ENCODE measurements at regions not wholly inside any gene's neighbourhood (a gene's known extent, or its start where the extent isn't known, plus 50 kb on each side); places are given as distances from the start of the nearest gene placed in this dataset.

GRCh38 chr4:86446996-86447395, 87.1 kb upstream of the MAPK10 start:
- no peak for TF ChIP-seq GATA3 (IDR thresholded peaks at IDR 0.05; ENCODE audit: low read depth, low read length)
- no peak for TF ChIP-seq GATA2 (IDR thresholded peaks at IDR 0.05; ENCODE audit: low read depth, low read length)

All from SH-SY5Y (cell line).